Heart right ventricle (tissue), 16 donors: ENCODE measurements at regions not wholly inside any gene's neighbourhood (a gene's known extent, or its start where the extent isn't known, plus 50 kb on each side); places are given as distances from the start of the nearest gene placed in this dataset.
A peak's percentile ranks its signal among the peaks of the same experiment; 100 is the strongest.

Experiments used
- ATAC-seq, 8 donors: fragments of 200-7000 bp; cut with Tn5 transposase; one replicate each; pipeline ENCODE4 v1.9.1; 2020; ENCODE audit warnings: mild to moderate bottlenecking in 8 of 8, moderate library complexity in 8 of 8, moderate number of reproducible peaks in 1 of 8
- DNase-seq, 2 donors: peaks; one replicate each; pipeline ENCODE4 v3.0.0-alpha.2; 2020
- H3K27ac ChIP-seq, 10 donors: fragments of 200-600 bp; sonication (generic) in 2 of 10; one replicate each; pipeline versions ENCODE4 v1.5.0 to v1.8.0; 2020 to 2022; ENCODE audit warnings: mild to moderate bottlenecking in 3 of 10
- H3K27me3 ChIP-seq, 7 donors: fragments of 200-600 bp; one replicate each; pipeline ENCODE4 v1.8.0; 2021 to 2022; ENCODE audit warnings: mild to moderate bottlenecking in 2 of 7
- H3K36me3 ChIP-seq, 9 donors: fragments of 200-600 bp; sonication (generic) in 1 of 9; one replicate each; pipeline versions ENCODE4 v1.5.0 to v1.8.0; 2020 to 2022; ENCODE audit warnings: mild to moderate bottlenecking in 2 of 9
- H3K4me1 ChIP-seq, 9 donors: fragments of 200-600 bp; sonication (generic) in 1 of 9; one replicate each; pipeline versions ENCODE4 v1.5.0 to v1.8.0; 2020 to 2022; ENCODE audit warnings: mild to moderate bottlenecking in 4 of 9
- H3K4me3 ChIP-seq, 10 donors: fragments of 200-600 bp; sonication (generic) in 2 of 10; one replicate each; pipeline versions ENCODE4 v1.5.0 to v1.8.0; 2020 to 2022; ENCODE audit warnings: mild to moderate bottlenecking in 7 of 10, moderate library complexity in 2 of 10
- H3K9me3 ChIP-seq, 11 donors: fragments of 200-600 bp in 10 of 11; sonication (generic) in 2 of 11; one replicate each; pipeline versions ENCODE4 v1.5.0 to v1.8.0; 2013 to 2022; ENCODE audit warnings: mild to moderate bottlenecking in 2 of 11, control low read depth in 1 of 11, moderate library complexity in 1 of 11
- CTCF ChIP-seq, 9 donors: fragments of 200-600 bp; sonication (generic) in 2 of 9; IDR thresholded peaks; one replicate each; pipeline versions ENCODE4 v1.5.0 to v1.8.0; 2021 to 2022; ENCODE audit warnings: antibody characterized with exemption in 9 of 9, mild to moderate bottlenecking in 5 of 9, moderate library complexity in 1 of 9
- WGBS, 2 donors: extraction: QIAGEN DNeasy Blood & Tissue Kit; methylation state at CpG; one replicate each; pipeline ENCODE4 v1.1.7; 2013; ENCODE audit warnings: inconsistent platforms in 1 of 2; 5-methylcytosine and 5-hydroxymethylcytosine counted together
- intact Hi-C, 10 donors: fragments of 100-400 bp; cut with DNase I; formaldehyde crosslinking; loops; one replicate each; pipeline versions ENCODE4 v1.11.1 to v1.14.2; 2022
- donor health status: Arrhythmogenic right ventricular cardiomyopathy.
- donor health status: ischemic (EF 13 %, LVEDD 7.1; RV severe dilation, severe dysfunction).
- donor health status: healthy with polysubstance abuse.
- donor health status: DM: no; HTN: yes; CAD: no.
- donor health status: DM: no; HTN: no; CAD: no.
- donor health status: ischemic (EF 25% LVEDD 6.9; RV normal size, moderate dysfunction).
- donor health status: ischemic (EF 25% LVEDD 5.7; RV mildly dilated, moderate dysfunction).
- donor health status: healthy.
- donor health status: DM: yes; HTN: yes; CAD: no.
- donor health status: Ischemic cardiomyopathy.
- donor health status: ischemic (EF 35%, LVEDD 5.7; RV mildly dilated, moderate dysfunction).
- donor health status: nonischemic (EF 11% LVEDD 7.7; RV severe dilation, severe dysfunction).
- donor health status: DM: yes; HTN: yes; CAD: no.
- donor health status: PGD.
- donor health status: ischemic (EF 29% LVEDD 5.4; RV normal size, mild dysfunction).
- donor health status: nonischemic (EF 23%, LVEDD 6.1; RV moderate dilation, normal function).

GRCh38 chr11:25520459-25520858 is 811.5 kb upstream of the ANO3 start:
- H3K4me3 ChIP-seq = no peak overlapping the region
- ATAC-seq (no peak), DNase-seq (no peak)
- H3K36me3 ChIP-seq = no peaks in the 10 kb centered on the region
- no peaks in the 10 kb centered on the region for H3K27me3 ChIP-seq
- no peaks in the 10 kb centered on the region for H3K4me1 ChIP-seq
- peaks cover 0 to 3% (median 0%) of the 10 kb centered on the region in 11 donors for H3K9me3 ChIP-seq
- no peak overlapping the region for H3K27ac ChIP-seq
- intact Hi-C loops = no loop called here
- TF ChIP-seq CTCF (IDR thresholded peaks at IDR 0.05) = no peak

- 85 to 90% methylated on average over 2 of the region's 2 CpGs for WGBS, 2 donors
- ATAC-seq = no peak
Measured at GRCh38 chr11:25527841-25528240, 804.1 kb upstream of the ANO3 start.

GRCh38 chr11:25529572-25529971 is 802.4 kb upstream of the ANO3 start:
- H3K27me3 ChIP-seq = no peaks in the 10 kb centered on the region
- H3K4me3 ChIP-seq = no peak overlapping the region
- no peaks in the 10 kb centered on the region for H3K9me3 ChIP-seq
- TF ChIP-seq CTCF (IDR thresholded peaks at IDR 0.05) = no peak
- H3K27ac ChIP-seq = no peak overlapping the region
- intact Hi-C loops = no loop called here
- WGBS, 2 donors = 4 to 63% methylated on average over 1 of the region's 1 CpG
- no peaks in the 10 kb centered on the region for H3K36me3 ChIP-seq
- no peak for DNase-seq
- ATAC-seq = no peak
- H3K4me1 ChIP-seq = no peaks in the 10 kb centered on the region

More at GRCh38 chr11:25527841-25528240, 804.1 kb upstream of the ANO3 start:
- DNase-seq = no peak
- no peak for TF ChIP-seq CTCF (IDR thresholded peaks at IDR 0.05)
- H3K27me3 ChIP-seq = no peaks in the 10 kb centered on the region
- H3K36me3 ChIP-seq = no peaks in the 10 kb centered on the region
- H3K4me3 ChIP-seq = no peak overlapping the region
- no peak overlapping the region for H3K27ac ChIP-seq
- H3K9me3 ChIP-seq = no peaks in the 10 kb centered on the region
- intact Hi-C loops = no loop called here
- no peaks in the 10 kb centered on the region for H3K4me1 ChIP-seq

GRCh38 chr11:25535467-25536272 is 796.3 kb upstream of the ANO3 start:
- ATAC-seq (peak in 7 of 8 donors; percentile 46 to 94 (median 67)), DNase-seq (no peak)
- Histone ChIP-seq H3K4me1 (no peaks in the 10 kb centered on the region), H3K27me3 (no peaks in the 10 kb centered on the region), H3K36me3 (no peaks in the 10 kb centered on the region), H3K27ac (no peak overlapping the region), H3K9me3 (no peaks in the 10 kb centered on the region), H3K4me3 (no peak overlapping the region)
- no peak for TF ChIP-seq CTCF (IDR thresholded peaks at IDR 0.05)
- intact Hi-C loops = no loop called here
- 64 to 67% methylated on average over 4 of the region's 4 CpGs for WGBS, 2 donors
